ENCODE measurements at regions not wholly inside any gene's neighbourhood (a gene's known extent, or its start where the extent isn't known, plus 50 kb on each side); places are given as distances from the start of the nearest gene placed in this dataset.

DNA sequence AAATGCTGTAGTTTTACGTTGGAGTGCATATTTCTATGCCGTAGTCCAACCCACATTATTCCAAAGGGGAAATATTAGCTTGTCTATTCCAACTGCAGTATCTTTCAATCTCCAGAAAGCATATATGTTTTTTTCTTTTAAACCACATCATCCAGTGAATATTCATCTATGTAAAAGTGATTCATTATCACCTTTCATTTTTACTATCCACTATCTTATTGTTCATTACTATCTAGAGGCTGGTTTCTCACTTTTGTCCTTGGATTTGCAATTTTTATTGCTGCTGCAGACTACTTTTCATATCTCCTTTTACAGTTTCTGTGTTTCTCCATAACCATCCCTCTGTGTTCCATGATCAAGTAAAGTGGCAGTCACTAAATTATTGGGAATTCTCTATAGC is 1097.2 kb upstream of the TENM4 start:
- H3K27ac Mint-ChIP-seq (ENCODE audit: unreplicated experiment): no peak overlapping the region
- no peaks in the 10 kb centered on the region for H3K36me3 Mint-ChIP-seq (ENCODE audit: low read depth, unreplicated experiment)
- H3K4me1 Mint-ChIP-seq (ENCODE audit: unreplicated experiment): no peaks in the 10 kb centered on the region
- DNase-seq (ENCODE audit: low spot score): no peak
- TF ChIP-seq, protein P1, sequence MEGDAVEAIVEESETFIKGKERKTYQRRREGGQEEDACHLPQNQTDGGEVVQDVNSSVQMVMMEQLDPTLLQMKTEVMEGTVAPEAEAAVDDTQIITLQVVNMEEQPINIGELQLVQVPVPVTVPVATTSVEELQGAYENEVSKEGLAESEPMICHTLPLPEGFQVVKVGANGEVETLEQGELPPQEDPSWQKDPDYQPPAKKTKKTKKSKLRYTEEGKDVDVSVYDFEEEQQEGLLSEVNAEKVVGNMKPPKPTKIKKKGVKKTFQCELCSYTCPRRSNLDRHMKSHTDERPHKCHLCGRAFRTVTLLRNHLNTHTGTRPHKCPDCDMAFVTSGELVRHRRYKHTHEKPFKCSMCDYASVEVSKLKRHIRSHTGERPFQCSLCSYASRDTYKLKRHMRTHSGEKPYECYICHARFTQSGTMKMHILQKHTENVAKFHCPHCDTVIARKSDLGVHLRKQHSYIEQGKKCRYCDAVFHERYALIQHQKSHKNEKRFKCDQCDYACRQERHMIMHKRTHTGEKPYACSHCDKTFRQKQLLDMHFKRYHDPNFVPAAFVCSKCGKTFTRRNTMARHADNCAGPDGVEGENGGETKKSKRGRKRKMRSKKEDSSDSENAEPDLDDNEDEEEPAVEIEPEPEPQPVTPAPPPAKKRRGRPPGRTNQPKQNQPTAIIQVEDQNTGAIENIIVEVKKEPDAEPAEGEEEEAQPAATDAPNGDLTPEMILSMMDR (IDR thresholded peaks at IDR 0.05; ENCODE audit: unreplicated experiment): no peak
- H3K9me3 Mint-ChIP-seq (ENCODE audit: unreplicated experiment): no peaks in the 10 kb centered on the region
- no peak overlapping the region for H3K4me3 Mint-ChIP-seq (ENCODE audit: unreplicated experiment)
- no peaks in the 10 kb centered on the region for H3K27me3 Mint-ChIP-seq (ENCODE audit: unreplicated experiment)

DNA sequence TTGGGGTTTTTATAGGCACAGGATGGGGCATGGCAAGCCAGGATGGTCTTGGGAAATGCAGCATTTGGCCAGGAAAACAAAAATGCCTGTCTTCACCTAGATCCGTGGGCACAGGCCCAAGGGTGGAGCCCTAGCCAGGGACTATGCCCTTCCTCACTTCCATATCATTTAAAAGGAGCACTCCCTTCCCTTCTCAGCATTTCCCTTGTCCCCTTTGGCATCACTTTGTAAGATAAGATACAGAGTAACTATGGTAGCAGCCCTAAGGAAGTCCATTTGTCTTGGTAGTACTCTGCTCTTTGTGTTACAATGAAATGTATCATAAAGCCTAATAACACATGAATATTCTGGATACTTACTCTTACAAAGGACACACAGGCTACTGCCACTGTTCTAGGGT is 1092.6 kb upstream of the TENM4 start:
- no peaks in the 10 kb centered on the region for H3K4me1 Mint-ChIP-seq (ENCODE audit: unreplicated experiment)
- H3K27me3 Mint-ChIP-seq (ENCODE audit: unreplicated experiment): no peaks in the 10 kb centered on the region
- H3K9me3 Mint-ChIP-seq (ENCODE audit: unreplicated experiment): no peaks in the 10 kb centered on the region
- DNase-seq (ENCODE audit: low spot score): no peak
- H3K4me3 Mint-ChIP-seq (ENCODE audit: unreplicated experiment): no peak overlapping the region
- TF ChIP-seq, protein P1 (IDR thresholded peaks at IDR 0.05; ENCODE audit: unreplicated experiment): no peak
- peaks cover 3% of the 10 kb centered on the region for H3K36me3 Mint-ChIP-seq (ENCODE audit: low read depth, unreplicated experiment)
- H3K27ac Mint-ChIP-seq (ENCODE audit: unreplicated experiment): no peak overlapping the region

DNA sequence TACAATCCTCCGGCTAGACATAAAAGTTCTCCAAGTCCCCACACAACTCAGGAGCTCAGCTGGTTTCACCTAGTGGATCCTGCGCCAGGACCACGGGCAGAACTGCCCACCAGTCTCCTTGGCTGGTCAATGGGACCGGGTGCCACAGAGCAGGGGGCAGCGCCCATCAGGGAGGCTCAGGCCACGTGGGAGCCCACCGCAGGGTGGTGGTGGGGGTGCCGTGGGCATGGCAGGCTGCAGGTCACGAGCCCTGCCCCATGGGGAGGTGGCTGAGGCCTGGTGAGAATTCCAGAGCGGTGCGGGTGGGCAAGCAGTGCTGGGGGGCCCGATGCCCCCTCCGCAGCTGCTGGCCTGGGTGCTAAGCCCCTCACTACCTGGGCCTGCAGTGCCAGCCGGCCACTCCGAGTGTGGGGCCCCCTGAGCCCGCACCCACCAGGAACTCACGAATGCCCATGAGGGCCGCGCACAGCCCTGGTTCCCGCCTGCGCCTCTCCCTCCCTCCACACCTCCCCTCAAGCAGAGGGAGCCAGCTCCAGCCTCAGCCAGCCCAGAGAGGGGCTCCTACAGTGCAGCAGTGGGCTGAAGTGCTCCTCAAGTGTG is 1091.9 kb upstream of the TENM4 start:
- TF ChIP-seq, protein P1 (IDR thresholded peaks at IDR 0.05; ENCODE audit: unreplicated experiment): no peak
- no peaks in the 10 kb centered on the region for H3K27me3 Mint-ChIP-seq (ENCODE audit: unreplicated experiment)
- no peaks in the 10 kb centered on the region for H3K4me1 Mint-ChIP-seq (ENCODE audit: unreplicated experiment)
- H3K9me3 Mint-ChIP-seq (ENCODE audit: unreplicated experiment): no peaks in the 10 kb centered on the region
- H3K36me3 Mint-ChIP-seq (ENCODE audit: low read depth, unreplicated experiment): peaks cover 3% of the 10 kb centered on the region
- H3K27ac Mint-ChIP-seq (ENCODE audit: unreplicated experiment): no peak overlapping the region
- no peak overlapping the region for H3K4me3 Mint-ChIP-seq (ENCODE audit: unreplicated experiment)
- DNase-seq (ENCODE audit: low spot score): no peak

DNA sequence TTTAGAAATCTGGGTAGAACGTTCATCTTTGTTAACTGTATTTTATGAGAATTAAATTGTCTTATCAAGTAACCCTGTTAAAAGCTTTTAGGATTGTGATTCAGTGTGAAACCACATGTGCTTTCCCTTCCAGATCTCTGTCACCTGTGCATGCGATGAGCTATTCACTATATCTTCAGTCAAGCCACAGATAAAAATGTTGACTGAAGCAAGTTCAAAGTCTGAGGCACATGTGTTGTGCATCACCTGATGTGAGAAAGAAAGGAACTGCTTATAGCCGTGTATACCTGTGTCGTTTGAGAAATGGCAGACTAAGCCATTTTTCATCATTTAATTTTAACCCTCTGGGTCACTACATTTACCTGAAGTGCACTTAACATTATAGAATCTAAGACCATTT is 1088.9 kb upstream of the TENM4 start:
- no peaks in the 10 kb centered on the region for H3K9me3 Mint-ChIP-seq (ENCODE audit: unreplicated experiment)
- no peaks in the 10 kb centered on the region for H3K4me1 Mint-ChIP-seq (ENCODE audit: unreplicated experiment)
- H3K27me3 Mint-ChIP-seq (ENCODE audit: unreplicated experiment): no peaks in the 10 kb centered on the region
- H3K4me3 Mint-ChIP-seq (ENCODE audit: unreplicated experiment): no peak overlapping the region
- peaks cover 3% of the 10 kb centered on the region for H3K36me3 Mint-ChIP-seq (ENCODE audit: low read depth, unreplicated experiment)
- TF ChIP-seq, protein P1 (IDR thresholded peaks at IDR 0.05; ENCODE audit: unreplicated experiment): no peak
- no peak overlapping the region for H3K27ac Mint-ChIP-seq (ENCODE audit: unreplicated experiment)
- no peak for DNase-seq (ENCODE audit: low spot score)

DNA sequence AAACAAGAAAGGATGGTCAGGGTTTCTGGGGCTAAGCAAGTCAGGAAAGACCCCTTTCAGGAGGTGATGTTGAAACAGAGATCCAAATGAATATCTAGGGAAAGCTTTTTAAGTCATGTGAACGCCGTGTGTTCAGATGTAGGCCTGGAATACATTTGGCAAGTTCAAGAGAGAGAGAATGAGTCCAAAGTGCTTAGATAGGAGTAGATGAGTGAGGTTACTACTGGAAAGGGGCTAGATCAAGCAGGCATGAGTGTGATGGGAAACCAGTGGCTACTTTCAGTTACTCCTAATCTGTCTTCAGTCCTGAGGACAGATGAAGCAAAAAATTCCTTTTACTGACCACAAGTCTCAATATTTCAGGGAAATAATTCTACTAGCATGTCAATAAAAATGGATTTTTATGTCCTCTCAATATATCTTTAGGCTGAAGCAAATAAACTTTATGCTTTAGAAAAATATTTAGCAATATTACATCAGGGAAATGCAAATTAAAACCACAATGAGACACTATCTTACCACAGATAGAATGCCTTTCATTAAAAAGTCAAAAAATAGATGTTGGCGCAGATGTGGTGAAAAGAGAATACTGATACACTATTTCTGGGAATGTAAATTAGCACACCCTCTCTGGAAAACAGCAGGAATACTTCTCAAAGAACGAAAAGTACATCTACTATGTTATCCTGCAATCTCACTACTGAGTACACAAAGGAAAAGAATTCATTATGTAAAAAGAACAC is 1085.0 kb upstream of the TENM4 start:
- no peaks in the 10 kb centered on the region for H3K4me1 Mint-ChIP-seq (ENCODE audit: unreplicated experiment)
- no peaks in the 10 kb centered on the region for H3K27me3 Mint-ChIP-seq (ENCODE audit: unreplicated experiment)
- H3K36me3 Mint-ChIP-seq (ENCODE audit: low read depth, unreplicated experiment): no peaks in the 10 kb centered on the region
- no peaks in the 10 kb centered on the region for H3K9me3 Mint-ChIP-seq (ENCODE audit: unreplicated experiment)
- no peak for DNase-seq (ENCODE audit: low spot score)
- TF ChIP-seq, protein P1 (IDR thresholded peaks at IDR 0.05; ENCODE audit: unreplicated experiment): no peak
- H3K4me3 Mint-ChIP-seq (ENCODE audit: unreplicated experiment): no peak overlapping the region
- no peak overlapping the region for H3K27ac Mint-ChIP-seq (ENCODE audit: unreplicated experiment)
